Mesodermal cell (in vitro differentiated cells): ENCODE measurements at regions not wholly inside any gene's neighbourhood (a gene's known extent, or its start where the extent isn't known, plus 50 kb on each side); places are given as distances from the start of the nearest gene placed in this dataset.

Experiments used
- H3K27ac ChIP-seq: 2 replicates; pipeline ENCODE4 v1.7.0; 2013; ENCODE audit warnings: mild to moderate bottlenecking, low read depth, low read length, moderate library complexity; ENCODE audit not compliant: severe bottlenecking
- H3K36me3 ChIP-seq: 2 replicates; pipeline ENCODE4 v1.7.1; 2013; ENCODE audit warnings: mild to moderate bottlenecking, low read length, moderate library complexity; ENCODE audit not compliant: control insufficient read depth, insufficient read depth
- H3K4me1 ChIP-seq: one replicate; pipeline ENCODE4 v1.7.1; 2013; ENCODE audit warnings: mild to moderate bottlenecking, low read length; ENCODE audit not compliant: insufficient read depth, control insufficient read depth, poor library complexity, severe bottlenecking
- H3K4me3 ChIP-seq: 2 replicates; pipeline ENCODE4 v1.7.0; 2013; ENCODE audit warnings: low read length, control low read depth, mild to moderate bottlenecking; ENCODE audit not compliant: insufficient read depth, poor library complexity, severe bottlenecking; ENCODE audit errors: extremely low read depth
- H3K9me3 ChIP-seq: 2 replicates; pipeline ENCODE4 v1.7.1; 2013; ENCODE audit warnings: mild to moderate bottlenecking, low read length, moderate library complexity; ENCODE audit not compliant: control insufficient read depth
- WGBS, 2 experiments: methylation state at CpG; one replicate each; pipeline ENCODE4 v1.1.5; 2013; ENCODE audit warnings: missing lambda C conversion rate in 2 of 2; ENCODE audit not compliant: insufficient coverage in 2 of 2; 5-methylcytosine and 5-hydroxymethylcytosine counted together

GRCh38 chr2:154908327-154908726, 209.8 kb downstream of the KCNJ3 start:
- Histone ChIP-seq H3K4me1 (peaks cover 2% of the 10 kb centered on the region), H3K27ac (no peak overlapping the region), H3K4me3 (no peak overlapping the region), H3K36me3 (no peaks in the 10 kb centered on the region), H3K9me3 (no peaks in the 10 kb centered on the region)
- 68 to 93% methylated on average over 2 to 4 of the region's 4 CpGs for WGBS, 2 experiments
